GM18505 (cell line): ENCODE measurements at regions not wholly inside any gene's neighbourhood (a gene's known extent, or its start where the extent isn't known, plus 50 kb on each side); places are given as distances from the start of the nearest gene placed in this dataset.

Experiments
- ATAC-seq: cut with Tn5 transposase; IDR thresholded peaks from one replicate; pipeline ENCODE4 v1.9.1; 2021; ENCODE audit not compliant: unreplicated experiment
- POLR2A ChIP-seq: IDR thresholded peaks from 4 replicates; pipeline ENCODE4 v1.6.1; 2011; ENCODE audit warnings: borderline replicate concordance; ENCODE audit not compliant: insufficient read depth, insufficient read length; ENCODE audit errors: extremely low read depth

GRCh38 chr4:156568484-156568883 is 403.1 kb downstream of the PDGFC start:
- no peak for ATAC-seq
- no peak for TF ChIP-seq POLR2A

GRCh38 chr4:156568041-156568440 is 403.6 kb downstream of the PDGFC start:
- TF ChIP-seq POLR2A: no peak
- ATAC-seq: no peak

- no peak for TF ChIP-seq POLR2A
- no peak for ATAC-seq
Observed at GRCh38 chr4:156560701-156561100, 410.9 kb downstream of the PDGFC start.

GRCh38 chr4:156559346-156559745 is 412.3 kb downstream of the PDGFC start:
- no peak for TF ChIP-seq POLR2A
- ATAC-seq: no peak

- TF ChIP-seq POLR2A: no peak
- ATAC-seq: no peak
Observed at GRCh38 chr4:156558373-156559025, 413.1 kb downstream of the PDGFC start.

- ATAC-seq: no peak
- TF ChIP-seq POLR2A: no peak
Observed at GRCh38 chr4:156557920-156558319, 413.7 kb downstream of the PDGFC start.

- ATAC-seq: no peak
- no peak for TF ChIP-seq POLR2A
Observed at GRCh38 chr4:156556336-156556735, 415.3 kb downstream of the PDGFC start.

GRCh38 chr4:156553659-156554058 is 417.9 kb downstream of the PDGFC start:
- TF ChIP-seq POLR2A: no peak

GRCh38 chr4:156547891-156548290 is 423.7 kb downstream of the PDGFC start:
- ATAC-seq: no peak
- no peak for TF ChIP-seq POLR2A

More at GRCh38 chr4:156553659-156554058, 417.9 kb downstream of the PDGFC start:
- no peak for ATAC-seq

GRCh38 chr4:156547439-156547838 is 424.2 kb downstream of the PDGFC start:
- no peak for TF ChIP-seq POLR2A
- no peak for ATAC-seq

GRCh38 chr4:156545003-156545785 is 426.4 kb downstream of the PDGFC start:
- TF ChIP-seq POLR2A: no peak
- ATAC-seq: no peak

- no peak for ATAC-seq
- TF ChIP-seq POLR2A: no peak
Observed at GRCh38 chr4:156539376-156539775, 432.2 kb downstream of the PDGFC start.

- TF ChIP-seq POLR2A: no peak
- ATAC-seq: no peak
Observed at GRCh38 chr4:156538651-156539257, 432.8 kb downstream of the PDGFC start.

GRCh38 chr4:156538210-156538609 is 433.4 kb downstream of the PDGFC start:
- ATAC-seq: no peak
- no peak for TF ChIP-seq POLR2A
